Ectodermal cell (in vitro differentiated cells): ENCODE measurements at regions not wholly inside any gene's neighbourhood (a gene's known extent, or its start where the extent isn't known, plus 50 kb on each side); places are given as distances from the start of the nearest gene placed in this dataset.

Experiments
- H3K27ac ChIP-seq: 2 replicates; pipeline ENCODE4 v1.7.0; 2013; ENCODE audit warnings: mild to moderate bottlenecking, low read depth, low read length; ENCODE audit not compliant: insufficient read depth, poor library complexity, severe bottlenecking
- H3K27me3 ChIP-seq: 2 replicates; pipeline ENCODE4 v1.7.0; 2013; ENCODE audit warnings: mild to moderate bottlenecking, low read length; ENCODE audit not compliant: insufficient read depth, control insufficient read depth, poor library complexity, severe bottlenecking
- H3K36me3 ChIP-seq: one replicate; pipeline ENCODE4 v1.7.0; 2013; ENCODE audit warnings: low read length; ENCODE audit not compliant: control insufficient read depth, insufficient read depth
- H3K4me1 ChIP-seq: one replicate; pipeline ENCODE4 v1.7.0; 2013; ENCODE audit warnings: low read length; ENCODE audit not compliant: control insufficient read depth, insufficient read depth
- H3K4me3 ChIP-seq: 2 replicates; pipeline ENCODE4 v1.7.0; 2013; ENCODE audit warnings: low read depth, low read length, control low read depth; ENCODE audit not compliant: insufficient read depth
- H3K9me3 ChIP-seq: 2 replicates; pipeline ENCODE4 v1.7.0; 2013; ENCODE audit warnings: mild to moderate bottlenecking, low read length, moderate library complexity; ENCODE audit not compliant: control insufficient read depth
- WGBS, 2 experiments: methylation state at CpG; one replicate each; pipeline ENCODE4 v1.1.7; 2013; ENCODE audit warnings: missing lambda C conversion rate in 2 of 2; 5-methylcytosine and 5-hydroxymethylcytosine counted together

- H3K36me3 ChIP-seq = no peaks in the 10 kb centered on the region
- no peak overlapping the region for H3K27ac ChIP-seq
- H3K4me3 ChIP-seq = no peak overlapping the region
- no peaks in the 10 kb centered on the region for H3K9me3 ChIP-seq
- H3K27me3 ChIP-seq = no peaks in the 10 kb centered on the region
- H3K4me1 ChIP-seq = no peaks in the 10 kb centered on the region
These were observed 517.3 kb downstream of the MFSD1 start for GRCh38 chr3:159319156-159319555.

- H3K36me3 ChIP-seq = no peaks in the 10 kb centered on the region
- H3K27me3 ChIP-seq = no peaks in the 10 kb centered on the region
- no peak overlapping the region for H3K4me3 ChIP-seq
- no peak overlapping the region for H3K27ac ChIP-seq
- WGBS, 2 experiments = 35 to 43% methylated on average over 6 to 8 of the region's 8 CpGs
- no peaks in the 10 kb centered on the region for H3K9me3 ChIP-seq
- H3K4me1 ChIP-seq = no peaks in the 10 kb centered on the region
These were observed 520.6 kb downstream of the MFSD1 start for GRCh38 chr3:159322322-159322939.

GRCh38 chr3:159323848-159324247, 522.0 kb downstream of the MFSD1 start:
- H3K4me3 ChIP-seq = no peak overlapping the region
- 96 to 99% methylated on average over 2 to 3 of the region's 3 CpGs for WGBS, 2 experiments

GRCh38 chr3:159326998-159327397, 525.1 kb downstream of the MFSD1 start:
- no peak overlapping the region for H3K27ac ChIP-seq
- no peaks in the 10 kb centered on the region for H3K9me3 ChIP-seq
- no peak overlapping the region for H3K4me3 ChIP-seq
- H3K36me3 ChIP-seq = no peaks in the 10 kb centered on the region
- H3K4me1 ChIP-seq = no peaks in the 10 kb centered on the region
- H3K27me3 ChIP-seq = no peaks in the 10 kb centered on the region
- WGBS, 2 experiments = 85 to 88% methylated on average over 1 to 2 of the region's 2 CpGs

More at GRCh38 chr3:159323848-159324247, 522.0 kb downstream of the MFSD1 start:
- H3K9me3 ChIP-seq = no peaks in the 10 kb centered on the region
- no peaks in the 10 kb centered on the region for H3K27me3 ChIP-seq
- no peak overlapping the region for H3K27ac ChIP-seq
- no peaks in the 10 kb centered on the region for H3K4me1 ChIP-seq
- H3K36me3 ChIP-seq = no peaks in the 10 kb centered on the region

GRCh38 chr3:159332535-159333099, 530.8 kb downstream of the MFSD1 start:
- no peaks in the 10 kb centered on the region for H3K9me3 ChIP-seq
- H3K27me3 ChIP-seq = no peaks in the 10 kb centered on the region
- H3K4me1 ChIP-seq = no peaks in the 10 kb centered on the region
- no peak overlapping the region for H3K27ac ChIP-seq
- no peaks in the 10 kb centered on the region for H3K36me3 ChIP-seq
- no peak overlapping the region for H3K4me3 ChIP-seq

GRCh38 chr3:159339131-159339530, 537.3 kb downstream of the MFSD1 start:
- Histone ChIP-seq H3K36me3 (no peaks in the 10 kb centered on the region), H3K9me3 (no peaks in the 10 kb centered on the region), H3K4me3 (no peak overlapping the region), H3K4me1 (no peaks in the 10 kb centered on the region), H3K27me3 (no peaks in the 10 kb centered on the region), H3K27ac (no peak overlapping the region)

- H3K4me3 ChIP-seq = no peak overlapping the region
- no peaks in the 10 kb centered on the region for H3K4me1 ChIP-seq
- no peaks in the 10 kb centered on the region for H3K9me3 ChIP-seq
- H3K27me3 ChIP-seq = no peaks in the 10 kb centered on the region
- no peak overlapping the region for H3K27ac ChIP-seq
- WGBS, 2 experiments = 77% methylated on average over 3 of the region's 3 CpGs
- no peaks in the 10 kb centered on the region for H3K36me3 ChIP-seq
These were observed 539.1 kb downstream of the MFSD1 start for GRCh38 chr3:159340877-159341500.

- H3K4me3 ChIP-seq = no peak overlapping the region
These were observed 544.5 kb downstream of the MFSD1 start for GRCh38 chr3:159346271-159346903.

GRCh38 chr3:159348431-159348830, 546.6 kb downstream of the MFSD1 start:
- no peaks in the 10 kb centered on the region for H3K4me1 ChIP-seq
- no peaks in the 10 kb centered on the region for H3K9me3 ChIP-seq
- 100% methylated on average over 1 to 2 of the region's 3 CpGs for WGBS, 2 experiments
- no peaks in the 10 kb centered on the region for H3K36me3 ChIP-seq
- H3K27ac ChIP-seq = no peak overlapping the region
- no peak overlapping the region for H3K4me3 ChIP-seq
- no peaks in the 10 kb centered on the region for H3K27me3 ChIP-seq

More at GRCh38 chr3:159346271-159346903, 544.5 kb downstream of the MFSD1 start:
- H3K36me3 ChIP-seq = no peaks in the 10 kb centered on the region
- no peak overlapping the region for H3K27ac ChIP-seq
- H3K4me1 ChIP-seq = no peaks in the 10 kb centered on the region
- H3K9me3 ChIP-seq = no peaks in the 10 kb centered on the region
- 77 to 85% methylated on average over 3 to 5 of the region's 5 CpGs for WGBS, 2 experiments
- H3K27me3 ChIP-seq = no peaks in the 10 kb centered on the region

GRCh38 chr3:159356606-159357005, 554.8 kb downstream of the MFSD1 start:
- Histone ChIP-seq H3K27ac (no peak overlapping the region), H3K36me3 (no peaks in the 10 kb centered on the region), H3K4me1 (no peaks in the 10 kb centered on the region), H3K9me3 (no peaks in the 10 kb centered on the region), H3K27me3 (no peaks in the 10 kb centered on the region), H3K4me3 (no peak overlapping the region)
- WGBS, 2 experiments = 100% methylated on average over 1 of the region's 1 CpG; no CpG with 5 or more reads in 1 of the 2 experiments
